GM21723 (cell line): ENCODE measurements at regions not wholly inside any gene's neighbourhood (a gene's known extent, or its start where the extent isn't known, plus 50 kb on each side); places are given as distances from the start of the nearest gene placed in this dataset.
"Not testable (repeated sequence)": the region's sequence is repeated elsewhere in the genome, so short reads cannot be mapped to it uniquely, and the experiment has no call there.

Experiments used
- ATAC-seq: cut with Tn5 transposase; IDR thresholded peaks from one replicate; pipeline ENCODE4 v1.9.1; 2021; ENCODE audit warnings: mild to moderate bottlenecking, moderate library complexity; ENCODE audit not compliant: unreplicated experiment

- no peak for ATAC-seq
Measured at GRCh38 chr6:90678049-90678779, 91.3 kb upstream of the MAP3K7 start.

- ATAC-seq = no peak
Measured at GRCh38 chr6:90677440-90677839, 90.6 kb upstream of the MAP3K7 start.

GRCh38 chr6:90676516-90677300 lies 89.8 kb upstream of the MAP3K7 start:
- ATAC-seq = no peak

GRCh38 chr6:90675107-90675506 lies 88.2 kb upstream of the MAP3K7 start:
- not testable (repeated sequence) for ATAC-seq

GRCh38 chr6:90674077-90674476 lies 87.2 kb upstream of the MAP3K7 start:
- ATAC-seq = not testable (repeated sequence)

GRCh38 chr6:90669846-90670245 lies 83.0 kb upstream of the MAP3K7 start:
- no peak for ATAC-seq

- ATAC-seq = no peak
Measured at GRCh38 chr6:90669420-90669819, 82.5 kb upstream of the MAP3K7 start.

- ATAC-seq = no peak
Measured at GRCh38 chr6:90668141-90668540, 81.3 kb upstream of the MAP3K7 start.

- no peak for ATAC-seq
Measured at GRCh38 chr6:90663873-90664272, 77.0 kb upstream of the MAP3K7 start.

- no peak for ATAC-seq
Measured at GRCh38 chr6:90663106-90663505, 76.2 kb upstream of the MAP3K7 start.

GRCh38 chr6:90660931-90661330 lies 74.1 kb upstream of the MAP3K7 start:
- no peak for ATAC-seq

GRCh38 chr6:90658497-90658896 lies 71.6 kb upstream of the MAP3K7 start:
- ATAC-seq = no peak

GRCh38 chr6:90656325-90656724 lies 69.5 kb upstream of the MAP3K7 start:
- no peak for ATAC-seq

- ATAC-seq = no peak
Measured at GRCh38 chr6:90654806-90655205, 67.9 kb upstream of the MAP3K7 start.

GRCh38 chr6:90654166-90654565 lies 67.3 kb upstream of the MAP3K7 start:
- no peak for ATAC-seq

- no peak for ATAC-seq
Measured at GRCh38 chr6:90653750-90654149, 66.9 kb upstream of the MAP3K7 start.

GRCh38 chr6:90650041-90650940 lies 63.4 kb upstream of the MAP3K7 start:
- no peak for ATAC-seq

- ATAC-seq = no peak
Measured at GRCh38 chr6:90648873-90649272, 62.0 kb upstream of the MAP3K7 start.

GRCh38 chr6:90646940-90647339 lies 60.1 kb upstream of the MAP3K7 start:
- ATAC-seq = no peak

GRCh38 chr6:90645634-90646033 lies 58.8 kb upstream of the MAP3K7 start:
- ATAC-seq = no peak

GRCh38 chr6:90644492-90644891 lies 57.6 kb upstream of the MAP3K7 start:
- no peak for ATAC-seq
